GM12891 (cell line): ENCODE measurements at regions not wholly inside any gene's neighbourhood (a gene's known extent, or its start where the extent isn't known, plus 50 kb on each side); places are given as distances from the start of the nearest gene placed in this dataset.
"Not testable (repeated sequence)": the region's sequence is repeated elsewhere in the genome, so short reads cannot be mapped to it uniquely, and the experiment has no call there.

Experiments
- POLR2A ChIP-seq: IDR thresholded peaks from 2 replicates; pipeline ENCODE4 v1.6.1; 2011; ENCODE audit warnings: low read depth, low read length, control low read depth
- POLR2AphosphoS5 ChIP-seq: IDR thresholded peaks from 2 replicates; pipeline ENCODE4 v1.6.1; 2011; ENCODE audit warnings: low read depth, low read length, control low read depth
- POU2F2 ChIP-seq: IDR thresholded peaks from 2 replicates; pipeline ENCODE4 v1.6.1; 2011; ENCODE audit warnings: low read depth, mild to moderate bottlenecking, control low read depth, low read length, moderate library complexity
- SPI1 ChIP-seq: IDR thresholded peaks from 2 replicates; pipeline ENCODE4 v1.6.1; 2011; ENCODE audit warnings: low read depth, low read length, control low read depth
- TAF1 ChIP-seq: IDR thresholded peaks from 2 replicates; pipeline ENCODE4 v1.6.1; 2011; ENCODE audit warnings: low read depth, low read length, control low read depth

DNA sequence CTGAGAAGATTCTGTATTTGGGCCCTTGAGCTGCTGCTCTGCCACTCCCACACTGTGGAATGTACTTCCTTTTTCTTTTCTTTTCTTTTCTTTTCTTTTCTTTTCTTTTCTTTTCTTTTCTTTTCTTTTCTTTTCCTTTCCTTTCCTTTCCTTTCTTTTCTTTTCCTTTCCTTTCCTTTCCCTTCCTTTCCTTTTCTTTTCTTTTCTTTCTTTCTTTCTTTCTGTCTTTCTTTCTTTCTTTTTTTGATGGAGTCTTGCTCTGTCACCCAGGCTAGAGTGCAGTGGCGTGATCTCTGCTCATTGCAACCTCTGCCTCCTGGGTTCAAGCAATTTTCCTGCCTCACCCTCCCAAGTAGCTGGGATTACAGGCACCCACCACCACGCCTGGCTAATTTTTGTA lies 89.8 kb downstream of the DNAAF6 start:
- not testable (repeated sequence) for TF ChIP-seq TAF1, POLR2AphosphoS5, SPI1, POLR2A, POU2F2
